Liver (tissue), 3 donors: ENCODE measurements at regions not wholly inside any gene's neighbourhood (a gene's known extent, or its start where the extent isn't known, plus 50 kb on each side); places are given as distances from the start of the nearest gene placed in this dataset.

Source experiments
- CTCF ChIP-seq: fragments of 150-350 bp; IDR thresholded peaks from 2 replicates; pipeline ENCODE4 v1.5.1; 2017; ENCODE audit warnings: improper control_type of control experiment, low read depth, low read length; ENCODE audit not compliant: missing input control
- GABPA ChIP-seq, 2 donors: IDR thresholded peaks in 1 of 2; conservative IDR thresholded peaks in 1 of 2; 2 replicates each; pipeline ENCODE4 v1.6.1; 2016; ENCODE audit warnings: antibody characterized with exemption in 2 of 2, mild to moderate bottlenecking in 1 of 2, moderate library complexity in 1 of 2
- RAD21 ChIP-seq, 2 donors: IDR thresholded peaks; 2 replicates each; pipeline ENCODE4 v1.6.1; 2016; ENCODE audit warnings: antibody characterized with exemption in 2 of 2, mild to moderate bottlenecking in 2 of 2
- donor health status: healthy.
- donor health status: healthy.

DNA sequence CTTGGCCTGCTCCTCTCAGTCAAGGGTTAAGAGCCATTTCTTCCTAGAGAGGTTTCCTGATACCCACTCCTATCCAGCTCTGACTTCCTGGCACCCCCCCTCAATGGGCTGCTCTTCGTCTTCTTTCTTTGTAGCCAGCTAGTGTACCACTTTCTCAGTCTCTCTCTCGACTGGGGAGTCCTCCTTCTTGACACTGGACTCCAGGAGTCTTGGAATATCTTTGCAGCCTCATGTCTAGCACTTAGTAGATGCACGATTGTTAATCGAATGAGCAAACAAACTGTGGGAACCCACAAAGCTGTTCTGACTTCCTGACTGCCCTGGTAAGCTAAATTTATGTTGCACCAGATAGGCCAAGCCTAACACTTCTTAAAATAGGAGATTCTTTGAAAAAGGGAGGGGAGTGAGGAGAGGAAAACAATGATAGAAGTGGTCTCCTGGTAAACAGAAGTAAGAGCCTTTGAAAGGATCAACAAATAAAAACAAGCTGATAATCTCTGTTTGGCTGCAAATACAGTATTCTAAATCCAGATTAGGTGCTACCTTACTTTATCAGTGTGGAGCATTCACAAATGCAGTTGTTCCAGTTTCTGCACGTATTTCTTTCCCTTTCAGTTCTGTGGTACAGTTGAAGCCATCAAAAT lies 160.1 kb upstream of the CITED2 start:
- no peak for TF ChIP-seq RAD21 (IDR thresholded peaks at IDR 0.05)
- no peak for TF ChIP-seq GABPA (IDR thresholded peaks at IDR 0.05 in 1 of 2, conservative IDR thresholded peaks at IDR 0.05 in 1 of 2)
- no peak for TF ChIP-seq CTCF
